HEK293T (cell line): ENCODE measurements at regions not wholly inside any gene's neighbourhood (a gene's known extent, or its start where the extent isn't known, plus 50 kb on each side); places are given as distances from the start of the nearest gene placed in this dataset.

Experiments
- BHLHE40 ChIP-seq: fragments of 450-650 bp; IDR thresholded peaks from 2 replicates; pipeline ENCODE4 v1.6.1; 2016; ENCODE audit warnings: mild to moderate bottlenecking, moderate library complexity, borderline replicate concordance
- CTBP1 ChIP-seq: fragments of 450-650 bp; IDR thresholded peaks from 2 replicates; pipeline ENCODE4 v1.6.1; 2016; ENCODE audit warnings: borderline replicate concordance
- ELF4 ChIP-seq: fragments of 450-650 bp; IDR thresholded peaks from 2 replicates; pipeline ENCODE4 v1.6.1; 2017; ENCODE audit warnings: antibody characterized with exemption
- FOXK2 ChIP-seq: fragments of 450-650 bp; IDR thresholded peaks from 2 replicates; pipeline ENCODE4 v1.6.1; 2016; ENCODE audit warnings: mild to moderate bottlenecking
- FOXM1 ChIP-seq: fragments of 450-650 bp; IDR thresholded peaks from 2 replicates; pipeline ENCODE4 v1.6.1; 2017; ENCODE audit warnings: mild to moderate bottlenecking, borderline replicate concordance
- HDGF ChIP-seq: fragments of 450-650 bp; IDR thresholded peaks from 2 replicates; pipeline ENCODE4 v1.6.1; 2017; ENCODE audit warnings: antibody characterized with exemption, borderline replicate concordance
- L3MBTL2 ChIP-seq: fragments of 450-650 bp; conservative IDR thresholded peaks from 2 replicates; pipeline ENCODE4 v1.6.1; 2016; ENCODE audit warnings: mild to moderate bottlenecking
- LEF1 ChIP-seq: fragments of 450-650 bp; IDR thresholded peaks from 2 replicates; pipeline ENCODE4 v1.6.1; 2017; ENCODE audit warnings: mild to moderate bottlenecking, borderline replicate concordance
- NFRKB ChIP-seq: fragments of 450-650 bp; IDR thresholded peaks from 2 replicates; pipeline ENCODE4 v1.6.1; 2016; ENCODE audit warnings: mild to moderate bottlenecking, moderate library complexity
- SP1 ChIP-seq: fragments of 450-650 bp; IDR thresholded peaks from 2 replicates; pipeline ENCODE4 v1.6.1; 2017
- SUZ12 ChIP-seq: fragments of 450-650 bp; IDR thresholded peaks from 2 replicates; pipeline ENCODE4 v1.6.1; 2016; ENCODE audit warnings: mild to moderate bottlenecking
- TARDBP ChIP-seq: fragments of 450-650 bp; IDR thresholded peaks from 2 replicates; pipeline ENCODE4 v1.6.1; 2016
- ZNF384 ChIP-seq: fragments of 450-650 bp; IDR thresholded peaks from 2 replicates; pipeline ENCODE4 v1.6.1; 2016
- TF ChIP-seq, protein P1 (sequence below): fragments of 450-650 bp; IDR thresholded peaks from 2 replicates; pipeline ENCODE4 v1.6.1; 2016

DNA sequence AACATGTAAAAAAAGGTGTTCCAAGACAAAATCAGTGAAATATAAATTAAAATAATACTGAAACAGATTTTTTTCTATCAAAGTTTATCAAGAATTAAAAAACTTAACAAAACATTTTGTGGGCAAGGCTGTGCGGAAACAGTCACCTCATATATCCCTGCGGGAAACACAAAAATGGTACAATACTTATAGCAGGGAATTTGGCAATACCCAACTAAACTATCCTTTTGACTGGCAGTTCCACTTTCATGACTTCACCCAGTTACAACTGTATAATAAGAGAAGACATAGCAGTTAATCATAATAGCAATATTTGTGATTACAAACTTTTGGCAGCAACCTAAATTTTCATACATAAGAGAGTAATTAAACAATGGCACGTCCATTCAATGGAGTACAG is 121.5 kb upstream of the EGLN3 start:
- no peak for TF ChIP-seq FOXM1
- TF ChIP-seq BHLHE40 = no peak
- TF ChIP-seq HDGF = no peak
- TF ChIP-seq L3MBTL2 = no peak
- TF ChIP-seq NFRKB = no peak
- TF ChIP-seq SUZ12 = no peak
- TF ChIP-seq CTBP1 = no peak
- no peak for TF ChIP-seq SP1
- TF ChIP-seq FOXK2 = no peak
- no peak for TF ChIP-seq TARDBP
- no peak for TF ChIP-seq ELF4
- TF ChIP-seq ZNF384 = no peak
- no peak for TF ChIP-seq LEF1
- TF ChIP-seq, protein P1, sequence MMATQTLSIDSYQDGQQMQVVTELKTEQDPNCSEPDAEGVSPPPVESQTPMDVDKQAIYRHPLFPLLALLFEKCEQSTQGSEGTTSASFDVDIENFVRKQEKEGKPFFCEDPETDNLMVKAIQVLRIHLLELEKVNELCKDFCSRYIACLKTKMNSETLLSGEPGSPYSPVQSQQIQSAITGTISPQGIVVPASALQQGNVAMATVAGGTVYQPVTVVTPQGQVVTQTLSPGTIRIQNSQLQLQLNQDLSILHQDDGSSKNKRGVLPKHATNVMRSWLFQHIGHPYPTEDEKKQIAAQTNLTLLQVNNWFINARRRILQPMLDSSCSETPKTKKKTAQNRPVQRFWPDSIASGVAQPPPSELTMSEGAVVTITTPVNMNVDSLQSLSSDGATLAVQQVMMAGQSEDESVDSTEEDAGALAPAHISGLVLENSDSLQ = no peak
